ENCODE measurements at regions not wholly inside any gene's neighbourhood (a gene's known extent, or its start where the extent isn't known, plus 50 kb on each side); places are given as distances from the start of the nearest gene placed in this dataset.
"Not testable (repeated sequence)": the region's sequence is repeated elsewhere in the genome, so short reads cannot be mapped to it uniquely, and the experiment has no call there.

DNA sequence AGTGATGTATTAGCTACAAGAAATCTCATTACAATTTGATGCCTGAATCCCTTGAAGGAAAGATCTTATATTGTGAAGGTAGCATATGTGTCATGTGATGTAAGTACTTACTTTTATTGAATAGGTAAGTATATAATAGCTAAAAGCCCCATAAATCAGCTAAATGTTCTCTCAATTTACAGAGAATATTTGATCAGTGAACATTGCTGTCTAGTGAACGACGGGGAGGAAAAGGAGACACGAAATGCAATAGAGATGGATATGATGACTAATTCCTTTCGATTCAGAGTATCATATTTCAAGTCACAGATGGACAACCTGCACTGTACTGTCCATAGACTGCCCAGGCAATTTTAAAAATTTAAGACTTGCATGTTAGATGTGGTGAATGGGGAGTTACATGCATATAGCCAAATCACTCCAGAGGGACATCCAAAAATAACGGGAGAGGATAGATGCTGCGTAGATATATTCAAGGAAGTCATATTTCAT, 462.1 kb upstream of the CDIN1 start:
- no peak for DNase-seq

GRCh38 chr15:36126194-36126593, 453.2 kb upstream of the CDIN1 start:
- no peak for DNase-seq

DNA sequence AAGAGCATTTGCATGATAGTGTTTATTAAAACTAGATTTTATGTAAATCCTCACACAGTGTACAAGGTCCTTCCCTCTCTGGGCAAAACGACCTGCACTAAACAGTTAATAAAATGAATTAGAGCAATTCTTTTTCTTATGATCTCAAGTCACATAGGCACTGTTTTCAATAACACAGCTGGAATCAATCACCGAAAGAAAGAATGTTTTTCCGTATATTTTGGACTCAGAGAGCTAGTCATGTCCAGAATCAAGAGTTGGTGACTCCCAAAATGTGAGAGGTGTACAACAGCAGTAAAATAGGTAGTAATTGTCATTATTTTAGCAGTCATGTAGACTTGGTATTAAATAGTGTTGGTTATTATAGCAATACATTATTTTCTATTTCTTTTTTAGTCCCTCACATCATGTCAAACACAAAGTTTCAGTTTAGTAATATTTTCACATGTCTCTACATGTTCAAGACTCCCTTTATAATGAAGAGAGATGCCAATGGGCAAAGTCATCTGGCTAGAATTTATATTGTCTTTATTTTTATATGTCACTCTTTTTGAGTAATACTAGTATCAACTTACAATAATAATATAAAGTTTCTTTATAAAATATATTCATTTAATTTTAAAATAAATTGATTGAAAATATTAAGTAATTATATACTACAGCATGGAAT, 448.6 kb upstream of the CDIN1 start:
- no peak for DNase-seq

DNA sequence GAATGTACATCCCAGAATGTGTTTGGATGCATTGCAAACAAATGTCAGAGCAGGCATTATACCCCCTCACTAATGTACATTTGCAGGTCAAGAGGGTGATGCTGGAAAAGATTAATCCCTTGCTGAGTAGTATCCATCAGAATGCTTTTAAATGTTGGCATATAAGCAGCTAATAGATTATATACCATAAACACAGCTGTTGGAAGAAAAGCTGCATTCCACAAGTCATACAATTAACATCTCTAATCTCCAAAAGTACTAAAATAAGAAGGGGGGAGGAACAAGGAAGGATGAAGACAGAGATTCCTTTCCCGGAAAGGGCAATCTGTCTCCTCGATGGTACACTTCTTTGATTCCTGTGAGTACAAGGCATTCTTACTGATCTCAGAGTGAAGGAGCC, 445.7 kb upstream of the CDIN1 start:
- no peak for DNase-seq

DNA sequence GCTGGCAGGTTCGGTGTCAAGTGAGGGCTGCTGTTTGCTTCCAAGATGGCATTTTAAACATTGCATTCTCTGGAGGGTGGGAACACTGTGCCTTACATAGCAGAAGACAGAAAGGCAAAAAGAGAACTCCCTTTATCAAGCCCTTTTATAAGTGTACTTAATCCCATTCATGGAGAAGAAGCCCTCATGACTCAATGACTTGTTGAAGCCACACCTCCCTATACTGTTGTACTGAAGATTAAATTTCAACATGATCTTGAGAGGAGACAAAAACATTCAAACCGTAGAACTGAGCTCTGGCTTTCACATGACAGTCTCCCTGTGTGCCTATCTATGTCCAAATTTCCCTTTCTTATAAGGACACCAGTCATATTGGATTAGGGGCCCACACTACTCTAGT, 443.4 kb upstream of the CDIN1 start:
- no peak for DNase-seq

- no peak for DNase-seq
Measured at GRCh38 chr15:36152936-36153335, 426.5 kb upstream of the CDIN1 start.

DNA sequence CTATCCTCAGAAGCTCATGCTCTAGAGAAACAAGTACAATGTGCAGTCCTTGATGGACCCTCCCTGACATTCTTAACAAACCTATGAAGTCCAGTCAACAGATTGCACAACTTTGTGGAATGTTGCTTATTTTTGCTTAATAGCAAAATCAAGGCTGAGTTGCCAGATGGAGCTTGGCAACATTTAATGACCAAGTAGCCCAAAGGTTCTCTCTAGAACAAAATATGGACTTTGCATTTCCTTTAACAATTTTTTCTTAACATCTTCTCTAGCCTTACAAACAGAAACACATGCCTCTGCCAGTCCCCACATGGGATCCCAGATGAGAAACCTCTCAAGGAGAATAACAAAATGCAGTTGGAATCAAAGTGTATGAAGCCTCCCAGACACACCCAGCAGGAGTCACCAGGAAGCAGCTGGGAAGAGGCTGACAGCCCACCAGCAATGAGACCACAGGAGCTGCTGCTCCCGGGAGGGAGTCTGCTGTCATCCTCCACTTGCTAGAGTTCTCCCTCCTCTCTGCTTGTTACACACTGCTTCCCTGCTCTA, 422.5 kb upstream of the CDIN1 start:
- no peak for DNase-seq

- DNase-seq: no peak
Measured at GRCh38 chr15:36160351-36160750, 419.1 kb upstream of the CDIN1 start.

DNA sequence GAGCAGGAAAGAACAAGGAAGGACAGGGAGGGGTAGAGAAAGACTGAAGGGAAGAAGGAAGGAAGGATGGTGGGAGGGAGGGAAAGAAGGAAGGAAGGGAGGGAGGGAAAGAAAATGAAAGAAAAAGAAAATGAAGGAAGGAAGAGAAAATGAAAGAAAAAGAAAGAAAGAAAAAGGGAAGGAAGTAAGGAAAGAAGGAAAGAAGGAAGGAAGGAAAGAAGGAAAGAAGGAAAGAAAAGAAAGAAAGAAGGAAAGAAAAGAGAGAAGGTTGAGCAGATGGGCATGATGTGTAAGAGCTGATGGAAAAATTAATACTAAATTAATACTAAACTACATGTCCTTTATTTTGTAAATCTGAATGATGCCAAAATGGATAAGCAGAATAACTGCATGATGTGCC, 418.3 kb upstream of the CDIN1 start:
- DNase-seq: no peak

GRCh38 chr15:36161771-36162212, 417.6 kb upstream of the CDIN1 start:
- DNase-seq: no peak

DNA sequence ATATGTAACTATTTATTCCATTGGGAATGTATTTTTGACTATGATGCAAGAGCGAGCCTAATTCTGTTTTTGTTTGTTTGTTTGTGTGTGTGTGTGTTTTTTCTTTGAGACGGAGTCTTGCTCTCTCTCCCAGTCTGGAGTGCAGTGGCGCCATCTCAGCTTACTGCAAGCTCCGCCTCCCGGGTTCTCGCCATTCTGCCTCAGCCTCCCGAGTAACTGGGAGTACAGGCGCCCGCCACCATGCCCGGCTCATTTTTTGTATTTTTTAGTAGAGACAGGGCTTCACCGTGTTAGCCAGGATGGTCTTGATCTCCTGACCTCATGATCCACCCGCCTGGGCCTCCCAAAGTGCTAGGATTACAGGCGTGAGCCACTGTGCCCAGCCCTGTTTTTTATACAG, 415.4 kb upstream of the CDIN1 start:
- not testable (repeated sequence) for DNase-seq

- DNase-seq: no peak
Measured at GRCh38 chr15:36172955-36173354, 406.5 kb upstream of the CDIN1 start.

- DNase-seq: no peak
Measured at GRCh38 chr15:36175186-36175740, 404.2 kb upstream of the CDIN1 start.

- no peak for DNase-seq
Measured at GRCh38 chr15:36175741-36176291, 403.6 kb upstream of the CDIN1 start.

- DNase-seq: no peak
Measured at GRCh38 chr15:36177590-36178302, 401.7 kb upstream of the CDIN1 start.

DNA sequence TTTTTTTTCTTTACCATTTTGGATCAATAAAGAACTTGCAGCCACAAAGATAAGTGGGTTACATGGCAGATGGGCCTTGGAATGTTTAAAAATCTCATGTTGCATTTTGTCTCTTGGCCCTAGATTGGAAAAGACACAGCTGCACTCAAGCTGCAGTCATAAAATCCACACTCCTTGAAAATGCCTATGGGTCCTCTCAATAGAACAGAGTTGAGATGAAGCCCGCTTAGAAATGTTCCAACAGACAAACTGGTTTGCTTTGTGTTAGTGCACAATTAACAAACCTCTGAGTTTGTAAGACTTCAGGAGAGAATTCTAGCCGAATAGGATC, 401.2 kb upstream of the CDIN1 start:
- no peak for DNase-seq

DNA sequence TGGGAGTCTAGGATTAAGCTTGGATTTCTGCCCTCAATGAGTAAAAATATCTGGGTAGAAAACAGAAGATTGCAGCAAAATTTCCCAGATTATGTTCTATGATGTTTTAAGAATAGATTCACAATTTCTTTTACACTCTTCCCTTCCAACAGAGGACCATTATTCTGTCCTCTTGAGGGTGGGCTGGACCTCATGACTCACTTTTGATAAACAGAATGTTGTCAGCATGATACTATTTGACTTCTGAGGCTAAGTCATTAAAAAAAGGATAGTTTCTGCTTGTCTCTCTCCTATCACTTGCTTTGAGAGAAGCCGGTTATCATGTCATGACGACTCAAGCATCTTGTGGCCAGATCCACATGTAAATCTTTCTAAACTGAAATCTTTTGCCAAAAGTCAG, 396.2 kb upstream of the CDIN1 start:
- no peak for DNase-seq

DNA sequence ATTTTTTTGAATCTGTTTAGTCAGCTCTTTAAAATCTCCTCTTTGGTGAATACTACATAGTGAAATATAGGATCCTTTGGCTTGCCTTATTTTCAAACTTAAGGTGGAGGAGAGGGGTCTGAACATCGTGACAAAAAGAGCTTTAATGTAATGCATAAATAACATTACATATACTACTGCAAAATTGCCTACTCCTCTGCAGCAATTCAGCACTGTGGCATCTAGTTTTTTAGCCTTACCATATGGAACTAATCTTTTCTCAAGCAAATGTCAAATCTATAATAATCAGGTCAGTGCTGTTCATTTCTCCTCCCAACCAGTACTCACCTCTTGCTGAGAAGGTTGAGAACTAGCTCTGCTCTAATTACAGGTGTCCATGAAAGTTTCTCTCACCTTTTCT, 394.0 kb upstream of the CDIN1 start:
- no peak for DNase-seq

DNA sequence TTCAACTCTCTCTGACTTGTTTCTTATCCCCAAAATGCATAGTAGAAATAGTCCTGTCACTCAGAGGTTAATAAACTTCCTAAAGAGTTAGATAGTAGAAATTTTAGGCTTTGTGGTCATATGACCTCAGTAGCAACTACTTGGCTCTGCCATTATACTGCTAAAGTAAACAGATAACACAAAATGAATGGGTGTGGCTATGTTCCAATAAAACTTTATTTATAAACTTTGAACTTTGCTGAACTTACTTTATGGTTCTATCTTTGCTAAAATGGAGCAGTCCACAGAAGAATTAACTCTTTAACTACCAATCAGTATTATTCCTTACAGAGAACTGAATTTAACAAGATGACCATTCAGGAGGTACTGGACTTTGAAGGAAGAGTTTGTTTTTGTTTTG, 393.6 kb upstream of the CDIN1 start:
- no peak for DNase-seq

- DNase-seq: no peak
Measured at GRCh38 chr15:36186376-36186775, 393.1 kb upstream of the CDIN1 start.

- DNase-seq: no peak
Measured at GRCh38 chr15:36191459-36191858, 388.0 kb upstream of the CDIN1 start.

- DNase-seq: not testable (repeated sequence)
Measured at GRCh38 chr15:36195361-36196007, 383.9 kb upstream of the CDIN1 start.

DNA sequence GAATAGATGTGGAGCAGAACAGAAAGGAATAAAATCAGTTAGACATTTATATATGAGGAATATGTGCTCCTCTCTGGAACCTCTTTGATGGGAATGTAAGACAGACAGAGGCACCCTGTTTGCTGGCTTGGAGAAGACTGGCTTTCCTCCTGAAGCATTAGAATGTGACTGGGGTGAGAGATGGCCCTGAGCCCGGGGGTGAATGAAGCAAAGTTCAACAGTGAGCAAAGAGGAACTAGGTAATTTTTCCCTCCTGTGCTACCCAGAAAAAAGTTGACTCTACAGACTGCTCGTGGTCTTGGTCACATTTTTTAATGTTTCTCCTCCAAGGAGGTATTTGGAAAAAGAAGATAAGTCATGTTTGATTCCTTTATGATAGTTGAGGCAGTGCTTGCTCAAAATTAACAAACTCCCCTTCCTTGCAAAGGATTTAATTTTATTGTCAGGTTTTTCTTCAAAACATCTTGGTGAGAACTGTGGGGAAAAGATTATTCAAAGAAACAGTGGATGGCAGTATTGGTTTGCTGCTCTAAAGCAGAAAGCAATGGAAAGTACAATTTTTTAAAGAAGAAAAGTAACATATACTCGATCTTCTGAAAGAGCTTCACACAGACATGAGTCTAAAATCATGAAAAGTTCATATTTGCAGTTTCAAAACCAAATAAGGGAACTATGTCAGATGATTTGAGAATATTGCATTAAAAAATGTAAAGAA, 370.4 kb upstream of the CDIN1 start:
- no peak for DNase-seq

Data from activated CD8-positive, alpha-beta memory T cell treated with anti-CD3 and anti-CD28 coated beads for 24 hours (primary cell).